HG03520 (cell line): ENCODE measurements at regions not wholly inside any gene's neighbourhood (a gene's known extent, or its start where the extent isn't known, plus 50 kb on each side); places are given as distances from the start of the nearest gene placed in this dataset.
"Not testable (repeated sequence)": the region's sequence is repeated elsewhere in the genome, so short reads cannot be mapped to it uniquely, and the experiment has no call there.

Experiments
- ATAC-seq: cut with Tn5 transposase; IDR thresholded peaks from one replicate; pipeline ENCODE4 v1.9.1; 2021; ENCODE audit warnings: mild to moderate bottlenecking, moderate library complexity; ENCODE audit not compliant: unreplicated experiment

GRCh38 chr11:81990659-81991443, 742.8 kb downstream of the FAM181B start:
- ATAC-seq, result no peak

GRCh38 chr11:81989093-81989492, 744.6 kb downstream of the FAM181B start:
- no peak for ATAC-seq

- ATAC-seq, result no peak
Observed at GRCh38 chr11:81987829-81988472, 745.7 kb downstream of the FAM181B start.

- ATAC-seq, result no peak
Observed at GRCh38 chr11:81986556-81987161, 747.0 kb downstream of the FAM181B start.

- no peak for ATAC-seq
Observed at GRCh38 chr11:81979448-81979847, 754.2 kb downstream of the FAM181B start.

- ATAC-seq, result no peak
Observed at GRCh38 chr11:81975261-81975900, 758.3 kb downstream of the FAM181B start.

GRCh38 chr11:81970886-81971285, 762.8 kb downstream of the FAM181B start:
- ATAC-seq, result no peak

GRCh38 chr11:81967242-81967641, 766.4 kb downstream of the FAM181B start:
- ATAC-seq, result no peak

- no peak for ATAC-seq
Observed at GRCh38 chr11:81966340-81966739, 767.3 kb downstream of the FAM181B start.

GRCh38 chr11:81963018-81963417, 770.6 kb downstream of the FAM181B start:
- no peak for ATAC-seq

- ATAC-seq, result no peak
Observed at GRCh38 chr11:81960443-81960842, 773.2 kb downstream of the FAM181B start.

GRCh38 chr11:81959341-81959740, 774.3 kb downstream of the FAM181B start:
- ATAC-seq, result no peak

GRCh38 chr11:81954301-81954700, 779.4 kb downstream of the FAM181B start:
- ATAC-seq, result not testable (repeated sequence)

- no peak for ATAC-seq
Observed at GRCh38 chr11:81946831-81947230, 786.8 kb downstream of the FAM181B start.

- ATAC-seq, result no peak
Observed at GRCh38 chr11:81942646-81943045, 791.0 kb downstream of the FAM181B start.

- no peak for ATAC-seq
Observed at GRCh38 chr11:81941998-81942397, 791.7 kb downstream of the FAM181B start.

GRCh38 chr11:81932303-81932702, 801.4 kb downstream of the FAM181B start:
- no peak for ATAC-seq

- ATAC-seq, result no peak
Observed at GRCh38 chr11:81920205-81920604, 813.5 kb downstream of the FAM181B start.

GRCh38 chr11:81916451-81916850, 817.2 kb downstream of the FAM181B start:
- no peak for ATAC-seq

GRCh38 chr11:81915045-81915444, 818.6 kb downstream of the FAM181B start:
- ATAC-seq, result no peak

- ATAC-seq, result no peak
Observed at GRCh38 chr11:81913793-81914192, 819.9 kb downstream of the FAM181B start.

GRCh38 chr11:81907996-81908395, 825.7 kb downstream of the FAM181B start:
- no peak for ATAC-seq
